ENCODE measurements at regions not wholly inside any gene's neighbourhood (a gene's known extent, or its start where the extent isn't known, plus 50 kb on each side); places are given as distances from the start of the nearest gene placed in this dataset.

- DNase-seq: no peak
These were observed 746.1 kb upstream of the LRRC4C start for GRCh38 chr11:42205518-42205917.

GRCh38 chr11:42225664-42226063 lies 766.2 kb upstream of the LRRC4C start:
- no peak for DNase-seq

GRCh38 chr11:42232673-42233072 lies 773.2 kb upstream of the LRRC4C start:
- DNase-seq: no peak

GRCh38 chr11:42234451-42234951 lies 775.0 kb upstream of the LRRC4C start:
- no peak for DNase-seq

- DNase-seq: no peak
These were observed 778.3 kb upstream of the LRRC4C start for GRCh38 chr11:42237701-42238235.

- DNase-seq: no peak
These were observed 779.7 kb upstream of the LRRC4C start for GRCh38 chr11:42239188-42239587.

- DNase-seq: no peak
These were observed 783.9 kb upstream of the LRRC4C start for GRCh38 chr11:42243385-42243784.

- no peak for DNase-seq
These were observed 784.9 kb upstream of the LRRC4C start for GRCh38 chr11:42244376-42244775.

GRCh38 chr11:42249401-42249800 lies 789.9 kb upstream of the LRRC4C start:
- no peak for DNase-seq

- DNase-seq: no peak
These were observed 790.5 kb upstream of the LRRC4C start for GRCh38 chr11:42249956-42250355.

- DNase-seq: no peak
These were observed 792.5 kb upstream of the LRRC4C start for GRCh38 chr11:42251984-42252383.

- DNase-seq: no peak
These were observed 793.7 kb upstream of the LRRC4C start for GRCh38 chr11:42253156-42253555.

- no peak for DNase-seq
These were observed 796.5 kb upstream of the LRRC4C start for GRCh38 chr11:42255906-42256305.

- no peak for DNase-seq
These were observed 798.1 kb upstream of the LRRC4C start for GRCh38 chr11:42257534-42257933.

GRCh38 chr11:42265072-42265471 lies 805.6 kb upstream of the LRRC4C start:
- no peak for DNase-seq

GRCh38 chr11:42271306-42271705 lies 811.9 kb upstream of the LRRC4C start:
- no peak for DNase-seq

- DNase-seq: no peak
These were observed 814.5 kb upstream of the LRRC4C start for GRCh38 chr11:42273977-42274376.

GRCh38 chr11:42296910-42297309 lies 837.5 kb upstream of the LRRC4C start:
- no peak for DNase-seq

GRCh38 chr11:42299780-42300179 lies 840.3 kb upstream of the LRRC4C start:
- DNase-seq: no peak

GRCh38 chr11:42301777-42302176 lies 842.3 kb upstream of the LRRC4C start:
- no peak for DNase-seq

GRCh38 chr11:42311514-42311913 lies 852.1 kb upstream of the LRRC4C start:
- DNase-seq: no peak

GRCh38 chr11:42311944-42312343 lies 852.5 kb upstream of the LRRC4C start:
- no peak for DNase-seq

- no peak for DNase-seq
These were observed 855.8 kb upstream of the LRRC4C start for GRCh38 chr11:42315267-42315666.

GRCh38 chr11:42315846-42316245 lies 856.4 kb upstream of the LRRC4C start:
- no peak for DNase-seq

- DNase-seq: no peak
These were observed 860.5 kb upstream of the LRRC4C start for GRCh38 chr11:42319921-42320320.

Measured in hematopoietic multipotent progenitor cell treated with erythropoietin and hydrocortisone succinate and interleukin-3 and kit ligand, for 6 days (in vitro differentiated cells).